SHP77 (cell line): ENCODE measurements at regions not wholly inside any gene's neighbourhood (a gene's known extent, or its start where the extent isn't known, plus 50 kb on each side); places are given as distances from the start of the nearest gene placed in this dataset.

ENCODE experiments used
- DNase-seq, 2 experiments: peaks; one replicate each; lab custom pipeline; 2025; lab: John Stamatoyannopoulos, UW

DNA sequence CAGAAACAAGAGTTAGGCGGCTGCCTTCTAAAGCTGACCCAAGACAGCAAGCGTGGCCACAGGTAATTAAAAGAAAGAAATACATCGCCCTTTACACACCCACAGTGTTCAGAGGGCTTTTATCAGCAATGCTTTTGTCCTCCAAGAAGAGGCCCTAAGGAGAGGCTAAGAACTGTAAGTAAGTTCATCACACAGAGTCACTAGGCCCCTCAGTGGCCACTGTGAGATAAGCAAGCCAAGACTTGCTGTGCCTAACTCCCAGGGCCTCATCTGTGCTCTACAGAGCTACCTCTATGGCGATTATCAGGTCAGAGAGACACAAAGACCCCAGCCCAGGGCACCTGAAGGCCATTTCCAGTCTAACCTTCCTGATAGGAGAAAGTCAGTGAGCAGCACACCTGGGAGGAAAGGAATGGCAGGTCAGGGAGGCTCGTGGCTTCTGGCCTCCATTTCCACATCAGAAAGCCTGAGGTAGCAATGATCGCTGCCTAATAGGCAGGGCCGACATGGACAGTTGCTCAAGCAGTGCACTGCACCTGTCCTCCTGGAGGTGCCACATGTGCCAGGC lies 545.2 kb upstream of the CDH11 start:
- no peak for DNase-seq

DNA sequence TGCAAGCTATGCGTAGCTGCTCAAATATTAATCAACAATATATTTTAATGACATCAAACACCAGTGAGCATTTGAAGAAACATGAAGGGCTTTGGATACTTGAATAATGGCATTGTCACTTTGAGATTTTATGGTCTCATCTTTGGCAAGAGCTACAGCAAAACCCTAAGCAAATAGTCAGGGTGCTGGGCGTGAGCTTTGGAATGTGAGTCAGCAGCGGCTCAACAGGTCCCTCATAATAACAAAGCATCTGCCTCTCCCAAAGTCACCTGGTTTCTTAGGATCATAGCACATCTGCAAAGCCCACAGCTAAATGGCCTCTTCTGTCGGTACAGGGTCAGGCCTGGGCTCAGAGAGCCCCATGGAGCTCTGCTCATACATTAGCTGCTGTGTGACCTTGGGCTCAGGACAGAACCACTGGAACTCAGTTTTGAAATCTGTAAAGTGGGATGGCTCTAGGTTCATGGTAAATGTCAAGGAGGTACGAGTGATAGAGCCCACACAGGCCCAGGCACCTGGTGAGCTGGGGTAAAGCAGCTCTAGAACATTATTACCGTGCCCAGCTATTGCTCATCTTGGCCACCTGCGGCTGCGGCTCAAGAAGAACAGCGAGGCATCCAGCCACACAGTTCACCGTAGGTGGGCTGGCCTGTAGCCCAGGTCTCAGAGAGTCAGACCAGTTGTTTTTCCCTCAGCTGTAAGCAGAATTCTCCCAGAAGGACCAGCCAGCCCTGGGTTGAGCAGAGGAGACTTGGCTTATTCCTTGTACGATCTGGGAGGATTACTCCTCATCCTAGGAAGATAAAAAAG lies 544.5 kb upstream of the CDH11 start:
- DNase-seq, result no peak

DNA sequence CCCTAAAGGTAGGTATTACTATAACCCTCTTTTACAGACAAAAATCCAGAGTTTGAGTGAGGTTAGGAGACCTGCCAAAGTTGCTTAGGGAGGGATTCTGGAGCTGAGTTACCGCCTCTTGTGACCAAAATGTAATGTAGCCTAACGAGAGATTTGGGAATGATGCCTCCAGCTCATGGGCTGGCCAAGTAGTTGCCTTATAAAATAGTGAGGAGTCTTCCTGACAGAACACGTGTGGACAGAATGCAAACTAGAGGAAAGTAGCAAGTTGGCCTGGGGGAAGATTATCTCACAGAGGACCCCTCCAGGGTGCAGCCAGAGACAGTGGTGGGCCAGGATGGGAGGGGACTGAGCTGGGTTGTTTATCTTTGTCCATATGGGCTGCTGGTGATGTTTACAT lies 543.7 kb upstream of the CDH11 start:
- no peak for DNase-seq

GRCh38 chr16:65663774-65664173 lies 541.9 kb upstream of the CDH11 start:
- no peak for DNase-seq

GRCh38 chr16:65662256-65662655 lies 540.4 kb upstream of the CDH11 start:
- DNase-seq, result no peak

- DNase-seq, result no peak
These were observed 539.7 kb upstream of the CDH11 start for GRCh38 chr16:65661558-65661957.

- DNase-seq, result no peak
These were observed 538.5 kb upstream of the CDH11 start for GRCh38 chr16:65660390-65660789.

- DNase-seq, result no peak
These were observed 537.9 kb upstream of the CDH11 start for GRCh38 chr16:65659758-65660157.

DNA sequence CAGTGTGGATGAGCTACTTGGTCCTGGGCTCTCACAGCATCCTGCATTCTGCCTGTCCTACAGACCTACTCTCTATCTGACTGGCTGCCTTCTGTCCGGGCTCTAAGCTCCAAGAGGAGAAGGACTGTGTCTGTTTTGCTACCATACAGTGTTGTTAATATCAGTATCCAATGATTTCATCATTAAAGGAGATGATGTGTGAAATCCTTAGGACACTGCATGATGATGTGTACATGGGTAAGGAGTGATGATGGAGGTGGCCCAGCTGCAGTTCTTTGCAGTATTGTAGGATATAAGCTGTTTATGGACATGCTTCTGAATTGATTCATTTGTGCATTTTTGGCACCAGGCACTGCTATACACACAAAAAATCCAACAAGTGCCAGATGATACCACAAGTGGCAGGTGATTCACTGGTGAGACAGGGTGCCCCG lies 536.9 kb upstream of the CDH11 start:
- DNase-seq, result no peak

- DNase-seq, result no peak
These were observed 536.5 kb upstream of the CDH11 start for GRCh38 chr16:65658349-65658748.

- no peak for DNase-seq
These were observed 535.7 kb upstream of the CDH11 start for GRCh38 chr16:65657556-65657955.

GRCh38 chr16:65657071-65657494 lies 535.2 kb upstream of the CDH11 start:
- DNase-seq, result no peak

GRCh38 chr16:65655802-65656201 lies 533.9 kb upstream of the CDH11 start:
- no peak for DNase-seq

DNA sequence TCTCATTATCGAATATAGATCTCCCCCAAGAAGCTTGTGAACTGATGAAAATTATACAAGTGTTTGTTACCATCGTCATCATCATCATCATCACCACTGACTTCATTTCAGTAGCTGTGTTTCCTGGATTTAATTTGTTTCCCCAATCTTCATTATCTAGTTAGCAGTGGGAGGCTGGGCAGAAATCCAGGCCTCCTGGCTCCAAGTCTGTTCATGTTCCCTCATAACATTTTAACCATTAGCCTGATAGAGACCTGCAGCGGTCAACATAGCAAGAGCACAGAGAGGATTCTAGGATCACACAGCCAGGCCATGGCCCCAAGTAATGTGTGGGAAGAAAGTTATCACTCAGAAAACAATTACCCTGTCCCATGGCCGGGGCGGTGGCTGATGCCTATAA lies 526.2 kb upstream of the CDH11 start:
- DNase-seq, result no peak

DNA sequence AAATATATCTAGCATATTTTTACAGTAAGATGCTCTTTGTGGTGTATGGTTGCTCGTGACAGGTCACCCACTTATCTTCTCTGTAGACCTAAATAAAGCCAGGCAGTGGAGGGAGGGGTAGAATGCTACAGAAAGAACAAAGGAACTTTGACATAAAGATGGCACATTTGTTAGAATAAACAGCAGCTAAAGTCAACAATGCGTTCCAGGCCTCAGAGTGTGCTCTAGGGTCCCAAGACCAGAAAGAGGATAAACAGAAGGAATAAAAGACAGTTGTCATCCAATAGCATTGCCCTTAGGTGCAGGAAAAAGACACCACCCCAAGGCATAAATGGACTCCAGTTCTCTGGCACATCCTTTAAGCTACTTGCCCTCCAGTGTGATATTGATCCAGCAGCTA lies 523.0 kb upstream of the CDH11 start:
- DNase-seq, result no peak

DNA sequence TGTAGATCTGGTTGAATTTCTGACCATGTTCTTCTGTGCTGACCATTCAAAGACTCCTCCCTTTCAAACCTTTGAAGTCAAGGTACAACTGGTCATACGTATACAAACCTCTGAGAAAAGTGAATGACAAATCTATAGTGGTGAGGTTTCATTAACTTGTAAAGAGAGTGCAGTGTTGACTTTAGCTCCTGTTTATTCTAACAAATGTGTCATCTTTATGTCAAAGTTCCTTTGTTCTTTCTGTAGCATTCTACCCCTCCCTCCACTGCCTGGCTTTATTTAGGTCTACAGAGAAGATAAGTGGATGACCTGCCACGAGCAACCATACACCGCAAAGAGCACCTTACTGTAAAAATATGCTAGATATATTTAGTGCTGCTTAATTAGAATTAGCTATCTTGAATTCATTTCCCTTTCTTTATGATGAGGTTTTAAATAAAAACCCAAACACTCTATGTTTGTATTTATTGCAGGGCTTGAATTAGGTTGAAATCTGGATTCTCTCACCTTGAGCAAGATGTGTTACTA lies 520.0 kb upstream of the CDH11 start:
- no peak for DNase-seq

DNA sequence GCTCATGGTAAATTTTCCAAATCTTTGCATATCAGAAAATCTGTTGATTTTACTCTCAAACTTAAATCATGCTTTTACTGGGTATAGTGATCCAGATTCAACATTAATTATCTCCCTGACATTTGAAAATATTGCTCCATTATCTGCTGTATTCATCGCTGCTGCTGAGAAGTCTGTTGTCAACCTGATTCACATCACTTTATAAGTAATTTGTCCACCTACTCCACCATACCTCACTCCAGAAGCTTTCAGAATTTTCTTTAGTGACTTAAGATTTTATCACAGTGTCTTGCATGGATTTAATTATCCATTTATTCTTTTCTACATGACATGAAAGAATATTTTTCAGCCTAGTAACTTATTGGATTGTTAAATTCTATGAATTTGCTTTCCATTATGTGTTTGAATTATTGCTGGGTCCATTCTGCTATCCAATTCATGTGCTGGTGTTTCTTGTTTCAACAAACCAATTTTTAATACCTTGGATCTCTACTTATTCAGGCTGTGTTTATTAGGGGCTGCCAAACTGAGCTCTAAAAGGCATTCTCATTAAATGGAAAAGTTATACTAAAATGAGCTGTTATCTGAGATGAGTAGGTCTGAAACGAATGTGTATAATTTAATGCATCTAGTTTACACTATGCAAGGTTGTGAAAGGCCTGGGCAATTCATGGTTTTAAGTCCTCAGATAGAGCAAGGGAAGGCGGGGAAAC lies 519.3 kb upstream of the CDH11 start:
- no peak for DNase-seq

DNA sequence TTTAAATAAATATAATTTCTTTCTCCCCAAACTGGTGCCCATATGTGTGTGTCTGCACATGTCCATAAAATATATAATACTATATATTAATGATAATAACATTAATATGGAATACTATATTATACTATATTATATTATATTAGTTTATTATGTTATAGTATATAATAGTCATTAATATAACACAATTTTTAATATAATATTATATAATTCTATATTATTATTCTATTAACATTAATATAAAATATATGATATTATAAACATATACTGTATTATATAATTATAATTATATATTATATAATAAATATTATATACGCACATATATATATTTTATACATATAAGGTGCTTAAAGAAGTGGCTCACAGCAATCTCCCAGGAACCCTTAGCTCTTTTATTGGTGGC lies 513.0 kb upstream of the CDH11 start:
- DNase-seq, result no peak

DNA sequence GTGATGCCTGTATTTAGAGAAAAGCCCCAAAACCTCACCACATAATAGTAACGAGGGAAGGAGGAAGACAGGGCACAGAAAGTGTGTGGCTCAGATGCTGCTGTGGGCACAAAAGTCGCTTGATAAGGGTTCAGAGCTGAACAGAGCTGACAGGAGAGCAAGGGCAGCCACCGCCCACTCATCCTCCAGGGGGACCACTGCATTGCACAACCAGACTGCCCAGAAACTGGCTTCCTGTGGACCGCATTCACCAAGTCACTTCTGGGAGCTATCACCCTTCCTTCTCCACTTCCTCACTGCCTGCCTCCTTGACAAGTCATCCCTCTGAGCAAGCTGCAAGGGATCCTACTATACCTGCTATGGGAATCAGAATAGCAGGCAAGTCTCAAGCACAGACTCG lies 512.4 kb upstream of the CDH11 start:
- DNase-seq, result no peak

DNA sequence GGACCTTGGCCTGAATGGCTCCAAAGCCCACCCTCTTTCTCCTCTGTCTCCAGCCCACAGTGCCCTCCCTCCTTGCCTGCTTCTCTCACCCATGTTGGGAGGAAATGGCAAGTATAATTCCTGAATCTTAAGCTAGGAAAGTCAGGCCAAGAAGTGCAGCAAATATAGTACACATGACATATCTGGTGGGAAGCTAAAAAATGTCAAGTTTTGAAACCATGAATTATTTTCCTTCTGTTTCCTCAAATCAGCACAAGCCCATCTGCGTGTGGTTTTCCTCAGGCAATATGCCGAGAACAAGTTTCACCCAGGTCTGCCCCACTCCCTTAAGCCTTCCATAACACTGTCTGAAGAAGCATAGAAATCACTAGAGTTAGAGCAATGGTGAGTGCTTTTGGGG lies 502.8 kb upstream of the CDH11 start:
- no peak for DNase-seq

DNA sequence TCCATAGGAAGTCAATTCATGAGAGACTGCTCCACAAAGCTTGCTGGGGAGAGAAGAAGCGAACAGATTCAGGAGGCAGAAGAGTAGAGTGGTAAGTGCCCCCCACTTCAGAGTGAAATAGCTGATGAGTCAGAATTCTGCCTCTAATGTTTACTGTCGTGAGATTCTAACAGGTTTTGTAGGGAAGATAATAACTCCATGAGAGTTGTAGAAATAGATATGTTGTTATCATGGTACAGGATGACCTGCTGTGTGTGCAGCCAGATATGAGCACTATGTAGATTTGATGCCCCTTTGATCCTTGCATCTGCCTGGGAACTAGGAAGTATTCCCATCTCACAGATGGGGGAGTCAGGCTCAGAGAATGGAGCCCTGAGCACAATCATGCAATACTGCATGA lies 502.4 kb upstream of the CDH11 start:
- DNase-seq, result no peak

- no peak for DNase-seq
These were observed 501.0 kb upstream of the CDH11 start for GRCh38 chr16:65622871-65623270.

GRCh38 chr16:65622151-65622550 lies 500.3 kb upstream of the CDH11 start:
- no peak for DNase-seq
